ENCODE measurements at regions not wholly inside any gene's neighbourhood (a gene's known extent, or its start where the extent isn't known, plus 50 kb on each side); places are given as distances from the start of the nearest gene placed in this dataset.

DNA sequence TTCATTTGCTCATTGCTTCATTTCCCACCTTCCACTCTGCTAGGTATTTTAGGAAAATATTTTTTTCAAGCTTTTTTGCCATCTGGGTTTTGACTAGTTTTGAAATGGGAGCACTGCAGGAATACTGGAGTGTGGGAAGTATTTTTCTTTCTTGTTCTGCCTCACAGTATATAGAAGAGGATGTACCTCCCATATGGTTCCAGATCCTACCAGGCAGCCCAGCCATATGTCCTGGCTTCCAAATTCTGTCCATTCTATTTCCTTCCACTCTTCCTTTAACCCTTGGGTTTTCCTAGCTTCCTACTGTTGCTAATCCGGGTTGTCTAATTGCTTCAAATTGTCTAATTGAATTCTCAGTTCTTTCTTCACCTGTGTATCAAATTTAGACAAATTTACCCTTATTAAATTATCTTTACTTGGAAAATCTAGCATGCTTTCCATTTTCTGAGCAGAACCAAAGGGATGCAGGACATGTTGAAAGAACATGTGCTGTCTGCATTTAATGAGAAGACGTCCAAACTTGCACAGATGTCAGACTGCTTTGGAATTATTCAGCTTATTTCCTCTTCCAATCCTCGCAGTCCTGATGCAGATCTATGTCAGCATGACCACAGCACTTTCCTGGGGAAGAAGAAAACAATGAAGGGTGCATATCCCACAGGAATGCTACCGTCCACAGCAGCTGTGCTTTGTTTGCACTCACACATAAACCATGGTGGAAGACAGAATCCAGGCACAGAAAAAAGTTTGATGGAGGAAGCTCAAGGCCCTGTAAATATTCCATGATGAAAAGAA, 1273.9 kb upstream of the MAP3K7 start:
- Histone ChIP-seq H3K4me3 (ENCODE audit: low read depth, low read length) (no peak overlapping the region), H3K27me3 (replicated peaks) (no peaks in the 10 kb centered on the region), H3K36me3 (replicated peaks) (no peaks in the 10 kb centered on the region), H3K27ac (no peak overlapping the region)
- TF ChIP-seq, protein P1, sequence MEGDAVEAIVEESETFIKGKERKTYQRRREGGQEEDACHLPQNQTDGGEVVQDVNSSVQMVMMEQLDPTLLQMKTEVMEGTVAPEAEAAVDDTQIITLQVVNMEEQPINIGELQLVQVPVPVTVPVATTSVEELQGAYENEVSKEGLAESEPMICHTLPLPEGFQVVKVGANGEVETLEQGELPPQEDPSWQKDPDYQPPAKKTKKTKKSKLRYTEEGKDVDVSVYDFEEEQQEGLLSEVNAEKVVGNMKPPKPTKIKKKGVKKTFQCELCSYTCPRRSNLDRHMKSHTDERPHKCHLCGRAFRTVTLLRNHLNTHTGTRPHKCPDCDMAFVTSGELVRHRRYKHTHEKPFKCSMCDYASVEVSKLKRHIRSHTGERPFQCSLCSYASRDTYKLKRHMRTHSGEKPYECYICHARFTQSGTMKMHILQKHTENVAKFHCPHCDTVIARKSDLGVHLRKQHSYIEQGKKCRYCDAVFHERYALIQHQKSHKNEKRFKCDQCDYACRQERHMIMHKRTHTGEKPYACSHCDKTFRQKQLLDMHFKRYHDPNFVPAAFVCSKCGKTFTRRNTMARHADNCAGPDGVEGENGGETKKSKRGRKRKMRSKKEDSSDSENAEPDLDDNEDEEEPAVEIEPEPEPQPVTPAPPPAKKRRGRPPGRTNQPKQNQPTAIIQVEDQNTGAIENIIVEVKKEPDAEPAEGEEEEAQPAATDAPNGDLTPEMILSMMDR (IDR thresholded peaks at IDR 0.05; ENCODE audit: low read depth, low read length, missing control alignments) = no peak
- peak; percentile 0 for DNase-seq
- in situ Hi-C loops (cut with HindIII; ENCODE audit: low pct_ligation_motif_present, low sequenced_read_pairs) = no loop called here

GRCh38 chr6:91852252-91852651, 1265.4 kb upstream of the MAP3K7 start:
- Histone ChIP-seq H3K27ac (no peak overlapping the region), H3K4me3 (ENCODE audit: low read depth, low read length) (no peak overlapping the region), H3K27me3 (replicated peaks) (no peaks in the 10 kb centered on the region), H3K36me3 (replicated peaks) (no peaks in the 10 kb centered on the region)
- TF ChIP-seq, protein P1 (IDR thresholded peaks at IDR 0.05; ENCODE audit: low read depth, low read length, missing control alignments) = no peak
- DNase-seq = no peak
- in situ Hi-C loops (cut with HindIII; ENCODE audit: low pct_ligation_motif_present, low sequenced_read_pairs) = no loop called here

DNA sequence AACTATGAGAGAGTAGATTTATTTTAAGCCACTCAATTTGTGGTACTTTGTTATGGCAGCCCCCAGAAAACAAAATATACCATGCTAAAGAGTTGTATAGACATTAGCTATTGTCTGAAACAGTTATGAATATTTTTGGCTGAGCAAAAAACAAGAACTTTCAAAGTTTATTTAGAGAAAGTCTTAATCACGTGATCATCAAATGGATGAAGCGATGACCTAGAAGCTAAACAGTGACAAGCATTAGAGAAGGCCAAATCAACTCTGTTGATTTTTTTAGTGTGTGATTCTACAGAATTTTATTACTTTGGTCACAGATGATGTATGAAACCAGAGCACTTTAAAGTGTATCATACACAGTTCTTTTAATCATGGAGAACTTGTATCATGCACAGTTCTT, 1247.9 kb upstream of the MAP3K7 start:
- in situ Hi-C loops (cut with HindIII; ENCODE audit: low pct_ligation_motif_present, low sequenced_read_pairs) = no loop called here
- H3K4me3 ChIP-seq (ENCODE audit: low read depth, low read length) = no peak overlapping the region
- H3K36me3 ChIP-seq (replicated peaks) = no peaks in the 10 kb centered on the region
- H3K27ac ChIP-seq = no peak overlapping the region
- no peak for DNase-seq
- no peaks in the 10 kb centered on the region for H3K27me3 ChIP-seq (replicated peaks)
- TF ChIP-seq, protein P1 (IDR thresholded peaks at IDR 0.05; ENCODE audit: low read depth, low read length, missing control alignments) = no peak

DNA sequence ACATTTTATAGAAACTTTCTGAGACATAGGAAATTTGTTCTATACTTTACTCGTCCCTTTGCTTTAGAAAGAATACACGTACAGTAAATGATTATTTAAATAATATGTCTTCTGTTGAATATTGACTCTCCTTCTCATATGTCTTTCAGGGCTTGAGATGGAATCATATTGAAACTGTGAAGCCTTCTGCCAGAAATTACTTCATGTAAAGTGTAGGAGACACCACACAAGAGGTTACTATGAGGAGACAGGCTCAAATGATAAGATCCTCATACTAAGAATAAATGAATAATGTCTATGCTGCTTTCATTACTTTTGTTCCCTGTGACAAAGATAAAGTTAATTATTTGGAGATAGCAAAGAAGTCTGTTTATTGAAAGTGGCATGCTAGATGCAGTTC, 1240.3 kb upstream of the MAP3K7 start:
- Histone ChIP-seq H3K36me3 (replicated peaks) (no peaks in the 10 kb centered on the region), H3K27ac (no peak overlapping the region), H3K4me3 (ENCODE audit: low read depth, low read length) (no peak overlapping the region), H3K27me3 (replicated peaks) (no peaks in the 10 kb centered on the region)
- in situ Hi-C loops (cut with HindIII; ENCODE audit: low pct_ligation_motif_present, low sequenced_read_pairs) = no loop called here
- TF ChIP-seq, protein P1 (IDR thresholded peaks at IDR 0.05; ENCODE audit: low read depth, low read length, missing control alignments) = no peak
- no peak for DNase-seq

GRCh38 chr6:91826128-91826527, 1239.3 kb upstream of the MAP3K7 start:
- TF ChIP-seq, protein P1 (IDR thresholded peaks at IDR 0.05; ENCODE audit: low read depth, low read length, missing control alignments) = no peak
- Histone ChIP-seq H3K27ac (no peak overlapping the region), H3K27me3 (replicated peaks) (no peaks in the 10 kb centered on the region), H3K36me3 (replicated peaks) (no peaks in the 10 kb centered on the region), H3K4me3 (ENCODE audit: low read depth, low read length) (no peak overlapping the region)
- in situ Hi-C loops (cut with HindIII; ENCODE audit: low pct_ligation_motif_present, low sequenced_read_pairs) = no loop called here
- DNase-seq = no peak

DNA sequence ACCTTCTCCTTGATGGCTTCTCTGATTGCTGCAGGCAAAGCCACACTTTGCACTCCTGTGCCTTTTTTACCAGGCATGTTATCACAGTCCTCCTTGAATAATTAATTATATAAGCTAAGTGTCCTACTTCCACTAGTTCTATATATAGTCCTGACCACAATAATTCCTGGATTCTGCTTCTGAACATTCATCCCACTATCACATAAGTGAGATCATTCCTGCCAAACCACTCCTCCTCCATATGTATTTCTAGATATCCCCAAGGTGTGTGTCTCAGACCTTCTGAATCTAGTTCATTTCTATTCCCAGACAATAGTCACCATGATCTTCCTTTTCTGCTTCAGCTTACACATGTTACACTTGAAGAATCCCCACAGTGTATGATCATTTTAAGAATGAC, 1237.5 kb upstream of the MAP3K7 start:
- in situ Hi-C loops (cut with HindIII; ENCODE audit: low pct_ligation_motif_present, low sequenced_read_pairs) = no loop called here
- Histone ChIP-seq H3K27me3 (replicated peaks) (no peaks in the 10 kb centered on the region), H3K27ac (no peak overlapping the region), H3K4me3 (ENCODE audit: low read depth, low read length) (no peak overlapping the region), H3K36me3 (replicated peaks) (no peaks in the 10 kb centered on the region)
- TF ChIP-seq, protein P1 (IDR thresholded peaks at IDR 0.05; ENCODE audit: low read depth, low read length, missing control alignments) = no peak
- DNase-seq = no peak

All from brain microvascular endothelial cell (primary cell).